ENCODE measurements at regions not wholly inside any gene's neighbourhood (a gene's known extent, or its start where the extent isn't known, plus 50 kb on each side); places are given as distances from the start of the nearest gene placed in this dataset.

- no peaks in the 10 kb centered on the region for H3K36me3 Mint-ChIP-seq (ENCODE audit: insufficient read depth, unreplicated experiment)
- H3K4me3 ChIP-seq (ENCODE audit: low read depth, low read length), result no peak overlapping the region
- CTCF ChIA-PET, result no interaction called here
- H3K27ac Mint-ChIP-seq (ENCODE audit: unreplicated experiment), result no peak overlapping the region
- TF ChIP-seq CTCF (IDR thresholded peaks at IDR 0.05; ENCODE audit: insufficient read depth in 1 of 2, low read depth in 1 of 2, low read length in 1 of 2, severe bottlenecking in 1 of 2, unreplicated experiment in 1 of 2), result no peak
- H3K27me3 ChIP-seq (replicated peaks; ENCODE audit: control insufficient read depth, insufficient read depth, low read length), result no peaks in the 10 kb centered on the region; the same call in 1 of the 2 replicates
- POLR2A ChIA-PET, result interaction anchor here (0.6 kb wide), 1 partner anchor 100 kb away, joined by 4 read pairs; no protein-coding TSS in a partner anchor
- no peaks in the 10 kb centered on the region for H3K36me3 ChIP-seq (ENCODE audit: control insufficient read depth, insufficient read depth, low read length)
- H3K9me3 Mint-ChIP-seq (ENCODE audit: unreplicated experiment), result peaks cover 3% of the 10 kb centered on the region
- H3K4me1 ChIP-seq, result no peaks in the 10 kb centered on the region; the same call in 1 of the 2 replicates
- DNase-seq, result no peak
- intact Hi-C loops (cut with micrococcal nuclease; ENCODE audit: unreplicated experiment), result no loop called here
- H3K4me3 Mint-ChIP-seq (ENCODE audit: unreplicated experiment), result no peak overlapping the region
- H3K27me3 Mint-ChIP-seq (ENCODE audit: insufficient read depth, unreplicated experiment), result no peaks in the 10 kb centered on the region
- no peaks in the 10 kb centered on the region for H3K4me1 Mint-ChIP-seq (ENCODE audit: low read depth, unreplicated experiment)
- H3K9me3 ChIP-seq, result no peaks in the 10 kb centered on the region; the same call in 1 of the 2 replicates
- BruUV-seq (replicated peaks), result no TSS peak
These were observed 381.8 kb upstream of the MAF start for GRCh38 chr16:79982361-79982760.

GRCh38 chr16:79981814-79982213 lies 381.3 kb upstream of the MAF start:
- H3K4me1 Mint-ChIP-seq (ENCODE audit: low read depth, unreplicated experiment), result no peaks in the 10 kb centered on the region
- H3K9me3 Mint-ChIP-seq (ENCODE audit: unreplicated experiment), result no peaks in the 10 kb centered on the region
- Histone ChIP-seq H3K27me3 (replicated peaks; ENCODE audit: control insufficient read depth, insufficient read depth, low read length) (no peaks in the 10 kb centered on the region; the same call in 1 of the 2 replicates), H3K4me3 (ENCODE audit: low read depth, low read length) (no peak overlapping the region), H3K9me3 (no peaks in the 10 kb centered on the region; the same call in 1 of the 2 replicates), H3K4me1 (no peaks in the 10 kb centered on the region), H3K36me3 (ENCODE audit: control insufficient read depth, insufficient read depth, low read length) (no peaks in the 10 kb centered on the region)
- no peaks in the 10 kb centered on the region for H3K27me3 Mint-ChIP-seq (ENCODE audit: insufficient read depth, unreplicated experiment)
- H3K27ac Mint-ChIP-seq (ENCODE audit: unreplicated experiment), result no peak overlapping the region
- no peak for DNase-seq
- no peak overlapping the region for H3K4me3 Mint-ChIP-seq (ENCODE audit: unreplicated experiment)
- TF ChIP-seq CTCF (IDR thresholded peaks at IDR 0.05; ENCODE audit: insufficient read depth in 1 of 2, low read depth in 1 of 2, low read length in 1 of 2, severe bottlenecking in 1 of 2, unreplicated experiment in 1 of 2), result no peak
- no peaks in the 10 kb centered on the region for H3K36me3 Mint-ChIP-seq (ENCODE audit: insufficient read depth, unreplicated experiment)
- ChIA-PET CTCF (no interaction called here), POLR2A (no interaction called here)
- intact Hi-C loops (cut with micrococcal nuclease; ENCODE audit: unreplicated experiment), result no loop called here
- no TSS peak for BruUV-seq (replicated peaks)

- ChIA-PET CTCF (no interaction called here), POLR2A (no interaction called here)
- no peaks in the 10 kb centered on the region for H3K36me3 Mint-ChIP-seq (ENCODE audit: insufficient read depth, unreplicated experiment)
- H3K9me3 Mint-ChIP-seq (ENCODE audit: unreplicated experiment), result no peaks in the 10 kb centered on the region
- H3K27ac Mint-ChIP-seq (ENCODE audit: unreplicated experiment), result no peak overlapping the region
- intact Hi-C loops (cut with micrococcal nuclease; ENCODE audit: unreplicated experiment), result no loop called here
- H3K4me1 Mint-ChIP-seq (ENCODE audit: low read depth, unreplicated experiment), result no peaks in the 10 kb centered on the region
- Histone ChIP-seq H3K9me3 (no peaks in the 10 kb centered on the region; the same call in 1 of the 2 replicates), H3K4me1 (no peaks in the 10 kb centered on the region), H3K4me3 (ENCODE audit: low read depth, low read length) (no peak overlapping the region), H3K27me3 (replicated peaks; ENCODE audit: control insufficient read depth, insufficient read depth, low read length) (no peaks in the 10 kb centered on the region; the same call in 1 of the 2 replicates), H3K36me3 (ENCODE audit: control insufficient read depth, insufficient read depth, low read length) (no peaks in the 10 kb centered on the region)
- DNase-seq, result no peak
- no peak overlapping the region for H3K4me3 Mint-ChIP-seq (ENCODE audit: unreplicated experiment)
- no TSS peak for BruUV-seq (replicated peaks)
- no peaks in the 10 kb centered on the region for H3K27me3 Mint-ChIP-seq (ENCODE audit: insufficient read depth, unreplicated experiment)
- no peak for TF ChIP-seq CTCF (IDR thresholded peaks at IDR 0.05; ENCODE audit: insufficient read depth in 1 of 2, low read depth in 1 of 2, low read length in 1 of 2, severe bottlenecking in 1 of 2, unreplicated experiment in 1 of 2)
These were observed 380.3 kb upstream of the MAF start for GRCh38 chr16:79980650-79981521.

Data from Caco-2 (cell line).